ENCODE measurements at regions not wholly inside any gene's neighbourhood (a gene's known extent, or its start where the extent isn't known, plus 50 kb on each side); places are given as distances from the start of the nearest gene placed in this dataset.

DNA sequence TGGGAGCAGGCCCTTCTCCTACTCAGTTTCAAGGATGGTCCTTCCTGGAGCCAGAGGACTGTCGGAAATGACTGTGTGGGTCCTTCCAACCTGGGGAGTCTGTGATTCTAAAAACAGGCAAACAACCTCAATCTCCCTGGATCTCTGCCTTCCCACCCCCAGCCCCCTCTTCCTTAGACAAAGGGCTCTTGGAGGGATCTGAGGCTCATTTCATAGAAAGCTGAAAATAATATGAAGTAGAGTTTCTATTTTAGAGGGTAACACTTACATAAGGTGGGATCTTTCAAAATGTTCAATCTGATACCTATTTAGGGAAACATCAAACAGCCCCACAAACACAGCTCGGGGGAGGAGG lies 69.4 kb downstream of the RHOB start:
- intact Hi-C loops (cut with micrococcal nuclease; ENCODE audit: unreplicated experiment): no loop called here
- Histone ChIP-seq H3K79me2 (ENCODE audit: insufficient read depth, low read length) (no peaks in the 10 kb centered on the region), H3K9ac (ENCODE audit: insufficient read depth, low read depth, low read length) (no peak overlapping the region), H3K27me3 (ENCODE audit: control insufficient read depth in 1 of 2, insufficient read depth in 2 of 2, low read length in 2 of 2) (no peaks in the 10 kb centered on the region; a peak in 1 of 5 replicates), H3K9me3 (ENCODE audit: low read length) (no peaks in the 10 kb centered on the region), H3K27ac (ENCODE audit: extremely low read length, insufficient read depth, low read length) (no peak overlapping the region), H3K36me3 (replicated peaks in 1 of 2; ENCODE audit: control insufficient read depth in 1 of 2, insufficient read depth in 2 of 2, low read length in 2 of 2) (no peaks in the 10 kb centered on the region), H4K20me1 (ENCODE audit: insufficient read depth, low read length) (no peaks in the 10 kb centered on the region), H3K4me2 (ENCODE audit: low read depth, low read length) (no peak overlapping the region), H3K4me1 (ENCODE audit: insufficient read depth, low read length) (peaks cover 40% of the 10 kb centered on the region), H3K4me3 (replicated peaks in 1 of 3; ENCODE audit: insufficient read depth in 1 of 3, low read depth in 2 of 3, low read length in 3 of 3) (no peak overlapping the region), H2AFZ (ENCODE audit: low read length) (no peak overlapping the region)
- in situ Hi-C loops (cut with HindIII; ENCODE audit: extremely low pct_ligation_motif_present, low pct_unique_long_range_greater_than_20kb): no loop called here
- TF ChIP-seq ZFX (CRISPR knock-in tag; IDR thresholded peaks at IDR 0.05; ENCODE audit: low read depth) (peak; percentile 35; the same call in 1 of the 2 replicates), REL (CRISPR knock-in tag; conservative IDR thresholded peaks at IDR 0.05) (no peak)
- FAIRE-seq (no peak), ATAC-seq (no peak), DNase-seq (ENCODE audit: low spot score) (no peak)
- ChIA-PET POLR2A (interaction anchor here (1.2 to 5.7 kb wide), 6 partner anchors 9 to 102 kb away, joined by 3 to 33 read pairs (median 6); partner anchors contain the start of gene RHOB), CTCF (ENCODE audit: low intra/inter-chr PET ratio, low total read pairs) (no interaction called here)
- no TSS peak for BruUV-seq (replicated peaks)
- WGBS (ENCODE audit: low lambda C conversion rate): 87% methylated on average over 2 of the region's 2 CpGs

DNA sequence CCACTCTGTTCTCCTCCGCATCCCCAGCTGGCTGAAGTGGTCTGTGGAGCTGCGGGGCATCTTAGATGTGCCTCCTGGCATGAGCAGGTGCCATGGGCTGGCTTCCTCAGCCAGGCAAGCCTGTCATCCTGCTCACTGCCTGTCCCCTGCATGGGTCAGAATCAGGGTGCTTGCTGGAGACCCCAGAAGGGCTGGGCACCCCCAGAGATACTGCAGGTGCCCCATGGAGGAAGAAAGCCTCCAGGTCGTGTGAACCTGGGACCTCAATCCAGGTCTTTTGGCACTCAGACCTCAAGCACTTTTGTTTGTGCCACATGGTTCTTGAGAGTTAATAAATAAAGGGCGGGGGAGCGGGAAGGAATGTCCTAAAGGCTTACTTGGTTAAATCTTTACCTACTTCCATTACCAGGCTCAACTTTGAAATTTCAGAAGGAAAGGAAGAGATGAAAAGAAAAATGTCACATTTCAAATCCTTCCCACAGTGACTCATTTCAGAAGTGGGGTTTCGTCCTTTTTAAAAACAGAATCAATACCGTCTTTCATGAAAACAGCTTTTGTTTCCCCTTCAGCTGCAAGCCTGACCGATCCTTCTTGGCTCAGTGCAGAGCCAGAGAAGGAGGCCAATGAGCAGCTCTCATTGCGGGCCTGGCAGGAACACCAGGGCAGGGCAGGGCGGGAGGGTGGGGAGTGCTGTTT lies 69.9 kb downstream of the RHOB start:
- no peaks in the 10 kb centered on the region; a peak in 1 of 5 replicates for H3K27me3 ChIP-seq (ENCODE audit: control insufficient read depth in 1 of 2, insufficient read depth in 2 of 2, low read length in 2 of 2)
- DNase-seq (ENCODE audit: low spot score): peak; percentile 58
- H3K36me3 ChIP-seq (replicated peaks in 1 of 2; ENCODE audit: control insufficient read depth in 1 of 2, insufficient read depth in 2 of 2, low read length in 2 of 2): no peaks in the 10 kb centered on the region
- no peaks in the 10 kb centered on the region for H3K79me2 ChIP-seq (ENCODE audit: insufficient read depth, low read length)
- in situ Hi-C loops (cut with HindIII; ENCODE audit: extremely low pct_ligation_motif_present, low pct_unique_long_range_greater_than_20kb) (no loop called here), intact Hi-C loops (cut with micrococcal nuclease; ENCODE audit: unreplicated experiment) (no loop called here)
- H3K9ac ChIP-seq (ENCODE audit: insufficient read depth, low read depth, low read length): peak overlapping the region; percentile 35; the same call in 1 of the 2 replicates
- FAIRE-seq: peak; percentile 51
- H3K4me1 ChIP-seq (ENCODE audit: insufficient read depth, low read length): peaks cover 42% of the 10 kb centered on the region
- peak overlapping the region; percentile 85 for H2AFZ ChIP-seq (ENCODE audit: low read length)
- H3K4me3 ChIP-seq (replicated peaks in 1 of 3; ENCODE audit: insufficient read depth in 1 of 3, low read depth in 2 of 3, low read length in 3 of 3): no peak overlapping the region
- peak; percentile 60 for ATAC-seq
- POLR2A ChIA-PET: interaction anchor here (0.9 to 5.7 kb wide), 9 partner anchors 8 to 101 kb away, joined by 3 to 33 read pairs (median 5); partner anchors contain the start of gene RHOB
- 36% methylated on average over 10 of the region's 10 CpGs for WGBS (ENCODE audit: low lambda C conversion rate)
- CTCF ChIA-PET (ENCODE audit: low intra/inter-chr PET ratio, low total read pairs): no interaction called here
- no peaks in the 10 kb centered on the region for H3K9me3 ChIP-seq (ENCODE audit: low read length)
- H4K20me1 ChIP-seq (ENCODE audit: insufficient read depth, low read length): no peaks in the 10 kb centered on the region
- no TSS peak for BruUV-seq (replicated peaks)
- peak overlapping the region; percentile 47 for H3K4me2 ChIP-seq (ENCODE audit: low read depth, low read length)
- H3K27ac ChIP-seq (ENCODE audit: extremely low read length, insufficient read depth, low read length): no peak overlapping the region
- TF ChIP-seq NFAT5 (CRISPR knock-in tag; IDR thresholded peaks at IDR 0.05) (no peak), GATAD2A (CRISPR knock-in tag; IDR thresholded peaks at IDR 0.05) (0 out of 2 replicates have a peak, but pooled peaks have one; percentile 10), EP300 (IDR thresholded peaks at IDR 0.05; ENCODE audit: low read depth in 2 of 2, low read length in 2 of 2) (peak in 1 of 2 experiments; percentile 41; a peak in 2 of 4 replicates), EP300 (CRISPR knock-in tag; IDR thresholded peaks at IDR 0.05; ENCODE audit: borderline replicate concordance) (no peak), MYC (CRISPR knock-in tag; IDR thresholded peaks at IDR 0.05; ENCODE audit: borderline replicate concordance) (no peak)
- TF ChIP-seq, protein P1, sequence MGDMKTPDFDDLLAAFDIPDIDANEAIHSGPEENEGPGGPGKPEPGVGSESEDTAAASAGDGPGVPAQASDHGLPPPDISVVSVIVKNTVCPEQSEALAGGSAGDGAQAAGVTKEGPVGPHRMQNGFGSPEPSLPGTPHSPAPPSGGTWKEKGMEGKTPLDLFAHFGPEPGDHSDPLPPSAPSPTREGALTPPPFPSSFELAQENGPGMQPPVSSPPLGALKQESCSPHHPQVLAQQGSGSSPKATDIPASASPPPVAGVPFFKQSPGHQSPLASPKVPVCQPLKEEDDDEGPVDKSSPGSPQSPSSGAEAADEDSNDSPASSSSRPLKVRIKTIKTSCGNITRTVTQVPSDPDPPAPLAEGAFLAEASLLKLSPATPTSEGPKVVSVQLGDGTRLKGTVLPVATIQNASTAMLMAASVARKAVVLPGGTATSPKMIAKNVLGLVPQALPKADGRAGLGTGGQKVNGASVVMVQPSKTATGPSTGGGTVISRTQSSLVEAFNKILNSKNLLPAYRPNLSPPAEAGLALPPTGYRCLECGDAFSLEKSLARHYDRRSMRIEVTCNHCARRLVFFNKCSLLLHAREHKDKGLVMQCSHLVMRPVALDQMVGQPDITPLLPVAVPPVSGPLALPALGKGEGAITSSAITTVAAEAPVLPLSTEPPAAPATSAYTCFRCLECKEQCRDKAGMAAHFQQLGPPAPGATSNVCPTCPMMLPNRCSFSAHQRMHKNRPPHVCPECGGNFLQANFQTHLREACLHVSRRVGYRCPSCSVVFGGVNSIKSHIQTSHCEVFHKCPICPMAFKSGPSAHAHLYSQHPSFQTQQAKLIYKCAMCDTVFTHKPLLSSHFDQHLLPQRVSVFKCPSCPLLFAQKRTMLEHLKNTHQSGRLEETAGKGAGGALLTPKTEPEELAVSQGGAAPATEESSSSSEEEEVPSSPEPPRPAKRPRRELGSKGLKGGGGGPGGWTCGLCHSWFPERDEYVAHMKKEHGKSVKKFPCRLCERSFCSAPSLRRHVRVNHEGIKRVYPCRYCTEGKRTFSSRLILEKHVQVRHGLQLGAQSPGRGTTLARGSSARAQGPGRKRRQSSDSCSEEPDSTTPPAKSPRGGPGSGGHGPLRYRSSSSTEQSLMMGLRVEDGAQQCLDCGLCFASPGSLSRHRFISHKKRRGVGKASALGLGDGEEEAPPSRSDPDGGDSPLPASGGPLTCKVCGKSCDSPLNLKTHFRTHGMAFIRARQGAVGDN (CRISPR knock-in tag; IDR thresholded peaks at IDR 0.05): peak; percentile 53; the same call in 1 of the 2 replicates

Measured in HepG2 (cell line).